ENCODE measurements at regions not wholly inside any gene's neighbourhood (a gene's known extent, or its start where the extent isn't known, plus 50 kb on each side); places are given as distances from the start of the nearest gene placed in this dataset.

- intact Hi-C loops (cut with DNase I; ENCODE audit: low total_unique reads), result no loop called here
Observed at GRCh38 chr3:56919797-56920195, 118.0 kb upstream of the ARHGEF3 start.

DNA sequence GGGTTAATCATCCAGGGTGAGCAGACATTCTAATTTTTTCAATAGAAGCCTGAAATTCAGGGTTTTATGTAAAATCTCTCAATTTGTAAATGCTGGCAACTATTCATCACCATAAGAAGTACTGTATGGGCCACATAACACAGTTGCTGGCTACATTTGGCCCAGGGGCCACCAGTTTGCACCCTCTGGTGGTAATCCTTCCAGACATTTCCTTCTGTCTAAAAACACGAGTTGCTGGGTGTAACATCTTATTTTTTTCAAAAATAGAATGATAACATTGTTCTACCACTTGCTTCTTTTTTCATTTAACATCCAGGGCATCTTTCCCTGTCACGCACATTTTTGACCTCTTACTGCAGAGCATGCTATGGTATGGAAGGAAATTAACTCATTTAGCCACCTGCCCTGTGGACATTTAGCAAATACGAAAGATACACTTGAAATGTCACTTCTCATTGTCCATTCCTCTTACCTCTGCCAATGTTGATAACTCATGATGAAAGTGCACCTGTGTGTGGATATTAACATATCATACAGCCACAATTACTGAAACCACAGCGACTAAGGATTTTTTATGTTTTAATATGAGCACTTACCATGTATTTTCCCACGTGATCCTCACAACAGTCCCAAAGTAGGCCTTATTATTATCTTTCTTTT lies 117.5 kb upstream of the ARHGEF3 start:
- intact Hi-C loops (cut with DNase I; ENCODE audit: low total_unique reads), result no loop called here
- no peak overlapping the region for H3K4me3 ChIP-seq
- H3K27ac ChIP-seq, result no peak overlapping the region
- H3K4me1 ChIP-seq, result peaks cover 42% of the 10 kb centered on the region
- H3K36me3 ChIP-seq (ENCODE audit: low read depth, missing control alignments), result no peaks in the 10 kb centered on the region
- TF ChIP-seq, protein P1, sequence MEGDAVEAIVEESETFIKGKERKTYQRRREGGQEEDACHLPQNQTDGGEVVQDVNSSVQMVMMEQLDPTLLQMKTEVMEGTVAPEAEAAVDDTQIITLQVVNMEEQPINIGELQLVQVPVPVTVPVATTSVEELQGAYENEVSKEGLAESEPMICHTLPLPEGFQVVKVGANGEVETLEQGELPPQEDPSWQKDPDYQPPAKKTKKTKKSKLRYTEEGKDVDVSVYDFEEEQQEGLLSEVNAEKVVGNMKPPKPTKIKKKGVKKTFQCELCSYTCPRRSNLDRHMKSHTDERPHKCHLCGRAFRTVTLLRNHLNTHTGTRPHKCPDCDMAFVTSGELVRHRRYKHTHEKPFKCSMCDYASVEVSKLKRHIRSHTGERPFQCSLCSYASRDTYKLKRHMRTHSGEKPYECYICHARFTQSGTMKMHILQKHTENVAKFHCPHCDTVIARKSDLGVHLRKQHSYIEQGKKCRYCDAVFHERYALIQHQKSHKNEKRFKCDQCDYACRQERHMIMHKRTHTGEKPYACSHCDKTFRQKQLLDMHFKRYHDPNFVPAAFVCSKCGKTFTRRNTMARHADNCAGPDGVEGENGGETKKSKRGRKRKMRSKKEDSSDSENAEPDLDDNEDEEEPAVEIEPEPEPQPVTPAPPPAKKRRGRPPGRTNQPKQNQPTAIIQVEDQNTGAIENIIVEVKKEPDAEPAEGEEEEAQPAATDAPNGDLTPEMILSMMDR (IDR thresholded peaks at IDR 0.05), result no peak
- TF ChIP-seq POLR2A (IDR thresholded peaks at IDR 0.05), result no peak
- no peaks in the 10 kb centered on the region for H3K9me3 ChIP-seq
- WGBS, 2 donors, result 76 to 85% methylated on average over 5 of the region's 5 CpGs
- H3K27me3 ChIP-seq, result no peaks in the 10 kb centered on the region
- DNase-seq, result no peak

More at GRCh38 chr3:56919797-56920195, 118.0 kb upstream of the ARHGEF3 start:
- no peaks in the 10 kb centered on the region for H3K27me3 ChIP-seq
- no peak for DNase-seq
- no peak overlapping the region for H3K27ac ChIP-seq
- no peak for TF ChIP-seq POLR2A (IDR thresholded peaks at IDR 0.05)
- TF ChIP-seq, protein P1 (IDR thresholded peaks at IDR 0.05), result no peak
- H3K4me3 ChIP-seq, result no peak overlapping the region
- H3K36me3 ChIP-seq (ENCODE audit: low read depth, missing control alignments), result no peaks in the 10 kb centered on the region
- 93 to 96% methylated on average over 4 of the region's 4 CpGs for WGBS, 2 donors
- no peaks in the 10 kb centered on the region for H3K9me3 ChIP-seq
- H3K4me1 ChIP-seq, result peaks cover 43% of the 10 kb centered on the region

DNA sequence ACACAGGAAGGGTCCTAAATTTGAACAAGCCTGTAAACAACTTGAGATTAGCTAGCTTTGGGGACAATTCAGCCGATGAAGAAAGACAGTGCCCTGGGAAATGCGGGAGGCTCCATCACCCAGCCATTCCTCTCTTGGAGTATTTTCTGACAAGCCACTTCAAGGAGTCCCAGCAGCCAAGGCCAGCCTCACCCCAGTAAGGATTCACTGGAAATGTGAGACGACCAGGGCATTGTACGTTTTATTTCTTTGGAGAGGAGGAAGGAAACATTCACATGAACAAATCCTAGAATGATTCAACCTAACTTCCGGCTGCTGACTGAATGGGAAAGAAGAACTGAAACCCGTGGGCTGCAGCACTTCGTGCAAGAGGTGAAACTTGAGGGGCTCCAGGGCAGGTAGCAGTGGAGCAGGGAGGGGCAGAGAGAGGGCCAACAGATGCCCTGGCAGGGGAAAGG lies 116.4 kb upstream of the ARHGEF3 start:
- H3K4me3 ChIP-seq, result no peak overlapping the region
- no peaks in the 10 kb centered on the region for H3K36me3 ChIP-seq (ENCODE audit: low read depth, missing control alignments)
- H3K9me3 ChIP-seq, result no peaks in the 10 kb centered on the region
- peaks cover 30% of the 10 kb centered on the region for H3K4me1 ChIP-seq
- WGBS, 2 donors, result 57 to 66% methylated on average over 7 of the region's 7 CpGs
- peak overlapping the region in 1 of 2 donors; percentile 5 for H3K27ac ChIP-seq
- intact Hi-C loops (cut with DNase I; ENCODE audit: low total_unique reads), result no loop called here
- TF ChIP-seq, protein P1 (IDR thresholded peaks at IDR 0.05), result no peak
- TF ChIP-seq POLR2A (IDR thresholded peaks at IDR 0.05), result no peak
- H3K27me3 ChIP-seq, result no peaks in the 10 kb centered on the region
- DNase-seq, result no peak

- Histone ChIP-seq H3K4me3 (no peak overlapping the region), H3K36me3 (ENCODE audit: low read depth, missing control alignments) (no peaks in the 10 kb centered on the region), H3K27me3 (no peaks in the 10 kb centered on the region), H3K4me1 (peaks cover 24% of the 10 kb centered on the region), H3K27ac (peak overlapping the region in 1 of 2 donors; percentile 5), H3K9me3 (no peaks in the 10 kb centered on the region)
- 58 to 67% methylated on average over 6 to 7 of the region's 7 CpGs for WGBS, 2 donors
- no peak for TF ChIP-seq POLR2A (IDR thresholded peaks at IDR 0.05)
- TF ChIP-seq, protein P1 (IDR thresholded peaks at IDR 0.05), result no peak
- intact Hi-C loops (cut with DNase I; ENCODE audit: low total_unique reads), result no loop called here
- no peak for DNase-seq
Observed at GRCh38 chr3:56917361-56918110, 115.8 kb upstream of the ARHGEF3 start.
